H1 (cell line): ENCODE measurements at regions not wholly inside any gene's neighbourhood (a gene's known extent, or its start where the extent isn't known, plus 50 kb on each side); places are given as distances from the start of the nearest gene placed in this dataset.

ENCODE experiments used
- CTCF ChIA-PET: fragments of 300-600 bp; sonication (Branson Sonifier 250); formaldehyde crosslinking; loops from one replicate; lab custom pipeline; 2021; ENCODE audit not compliant: partially characterized antibody; lab: Charles Lee
- POLR2A ChIA-PET: fragments of 300-600 bp; sonication (Branson Sonifier 250); formaldehyde crosslinking; loops from one replicate; lab custom pipeline; 2021; ENCODE audit warnings: inconsistent platforms; ENCODE audit not compliant: partially characterized antibody; lab: Charles Lee
- DNase-seq, 2 experiments: peaks; one replicate each; pipeline versions ENCODE4 v3.0.0 to v3.0.0-alpha.2; 2010 to 2022; ENCODE audit warnings: low spot score in 2 of 2, low read depth in 1 of 2, mixed read lengths in 1 of 2
- FAIRE-seq: peaks from 2 replicates; lab custom pipeline; 2011; peaks lifted over from hg19 to GRCh38; lab: Jason Lieb, UNC
- H2AFZ ChIP-seq: 2 replicates; pipeline ENCODE4 v1.8.1; 2012; ENCODE audit warnings: low read length, inconsistent platforms
- H2AK5ac ChIP-seq: 2 replicates; pipeline ENCODE4 v1.6.1; 2013; ENCODE audit warnings: low read depth, low read length
- H2BK120ac ChIP-seq: replicated peaks from 2 replicates; pipeline ENCODE3; 2013; ENCODE audit warnings: low read depth, low read length, inconsistent platforms
- H2BK12ac ChIP-seq: 2 replicates; pipeline ENCODE4 v1.6.1; 2013; ENCODE audit warnings: low read depth, low read length
- H2BK15ac ChIP-seq: 2 replicates; pipeline ENCODE4 v1.6.1; 2013; ENCODE audit warnings: low read length
- H2BK20ac ChIP-seq: 2 replicates; pipeline ENCODE4 v1.6.1; 2013; ENCODE audit warnings: low read length
- H2BK5ac ChIP-seq: 2 replicates; pipeline ENCODE4 v1.6.1; 2013; ENCODE audit warnings: low read depth, low read length
- H3K14ac ChIP-seq: 2 replicates; pipeline ENCODE4 v1.6.1; 2013; ENCODE audit warnings: inconsistent platforms; ENCODE audit not compliant: insufficient read length
- H3K18ac ChIP-seq: 2 replicates; pipeline ENCODE4 v1.6.1; 2013; ENCODE audit warnings: low read length; ENCODE audit errors: extremely low read depth
- H3K23ac ChIP-seq: 2 replicates; pipeline ENCODE4 v1.6.1; 2013; ENCODE audit warnings: inconsistent platforms; ENCODE audit not compliant: insufficient read length
- H3K23me2 ChIP-seq: 2 replicates; pipeline ENCODE4 v1.6.1; 2013; ENCODE audit warnings: low read depth, low read length
- H3K27ac ChIP-seq: 2 replicates; pipeline ENCODE4 v1.6.1; 2011; ENCODE audit warnings: low read depth, low read length, inconsistent platforms
- H3K27me3 ChIP-seq, 4 experiments: replicated peaks in 1 of 4; 1 replicate in 1 of 4; 2 replicates in 3 of 4; pipeline versions ENCODE4 v1.6.1 to v1.8.1; 2011 to 2013; ENCODE audit warnings: low read length in 3 of 4, mild to moderate bottlenecking in 3 of 4, inconsistent platforms in 2 of 4, mixed read lengths in 2 of 4, moderate library complexity in 1 of 4; ENCODE audit not compliant: control insufficient read depth in 3 of 4, insufficient read depth in 3 of 4; ENCODE audit errors: extremely low read depth in 1 of 4
- H3K36me3 ChIP-seq, 4 experiments: 2 replicates each; pipeline versions ENCODE4 v1.6.1 to v1.8.1; 2011 to 2013; ENCODE audit warnings: mild to moderate bottlenecking in 4 of 4, low read length in 3 of 4, moderate library complexity in 2 of 4, control low read depth in 1 of 4, inconsistent platforms in 1 of 4; ENCODE audit not compliant: insufficient read depth in 4 of 4, control insufficient read depth in 2 of 4
- H3K4ac ChIP-seq: replicated peaks from 2 replicates; pipeline ENCODE3; 2013; ENCODE audit warnings: low read length, low read depth, mixed read lengths, inconsistent platforms; ENCODE audit not compliant: insufficient read length
- H3K4me1 ChIP-seq, 4 experiments: replicated peaks in 1 of 4; 1 replicate in 1 of 4; 2 replicates in 3 of 4; pipeline versions ENCODE4 v1.6.1 to v1.8.1; 2011 to 2013; ENCODE audit warnings: low read length in 3 of 4, inconsistent platforms in 2 of 4, mixed read lengths in 1 of 4; ENCODE audit not compliant: insufficient read depth in 4 of 4, control insufficient read depth in 3 of 4
- H3K4me2 ChIP-seq, 2 experiments: 2 replicates each; pipeline versions ENCODE4 v1.6.1 to v1.8.1; 2011 to 2013; ENCODE audit warnings: low read depth in 2 of 2, low read length in 2 of 2, control low read depth in 1 of 2, inconsistent platforms in 1 of 2, mild to moderate bottlenecking in 1 of 2; ENCODE audit not compliant: insufficient read depth in 1 of 2
- H3K4me3 ChIP-seq, 4 experiments: fragments of 200-600, 300-600 bp in 1 of 4; sonication (generic), shearing (Covaris generic), sonication (Bioruptor Twin) in 1 of 4; 2 replicates each; pipeline versions ENCODE4 v1.5.1 to v1.8.1; 2011 to 2016; ENCODE audit warnings: low read length in 4 of 4, low read depth in 3 of 4, control low read depth in 2 of 4, inconsistent platforms in 2 of 4, mild to moderate bottlenecking in 2 of 4, mixed read lengths in 1 of 4, moderate library complexity in 1 of 4; ENCODE audit not compliant: insufficient read depth in 2 of 4; ENCODE audit errors: extremely low read depth in 1 of 4
- H3K56ac ChIP-seq: replicated peaks from 2 replicates; pipeline ENCODE3; 2013; ENCODE audit warnings: low read depth, mild to moderate bottlenecking, mixed read lengths, low read length, inconsistent platforms; ENCODE audit not compliant: insufficient read length
- H3K79me1 ChIP-seq: 2 replicates; pipeline ENCODE4 v1.6.1; 2013; ENCODE audit warnings: low read depth, low read length, control low read depth
- H3K79me2 ChIP-seq, 2 experiments: 2 replicates each; pipeline versions ENCODE4 v1.6.1 to v1.8.1; 2012 to 2013; ENCODE audit warnings: low read length in 2 of 2, mild to moderate bottlenecking in 2 of 2, inconsistent platforms in 1 of 2; ENCODE audit not compliant: insufficient read depth in 2 of 2, control insufficient read depth in 1 of 2
- H3K9ac ChIP-seq, 4 experiments: replicated peaks in 1 of 4; 1 replicate in 1 of 4; 2 replicates in 3 of 4; pipeline versions ENCODE4 v1.6.1 to v1.8.1; 2011 to 2013; ENCODE audit warnings: low read depth in 3 of 4, low read length in 3 of 4, control low read depth in 2 of 4, mild to moderate bottlenecking in 2 of 4, moderate library complexity in 2 of 4, inconsistent platforms in 1 of 4; ENCODE audit errors: extremely low read depth in 1 of 4
- H3K9me3 ChIP-seq, 2 experiments: 2 replicates each; pipeline versions ENCODE4 v1.6.1 to v1.8.1; 2012 to 2013; ENCODE audit warnings: mild to moderate bottlenecking in 2 of 2, moderate library complexity in 2 of 2, control low read depth in 1 of 2, inconsistent platforms in 1 of 2, low read depth in 1 of 2, low read length in 1 of 2, mixed read lengths in 1 of 2; ENCODE audit not compliant: insufficient read depth in 2 of 2
- H4K20me1 ChIP-seq, 2 experiments: replicated peaks in 1 of 2; 2 replicates each; pipeline versions ENCODE3 to v1.8.1; 2011 to 2013; ENCODE audit warnings: inconsistent platforms in 2 of 2, low read length in 2 of 2, mild to moderate bottlenecking in 1 of 2; ENCODE audit not compliant: insufficient read depth in 2 of 2, control insufficient read depth in 1 of 2
- H4K5ac ChIP-seq: 2 replicates; pipeline ENCODE4 v1.6.1; 2013; ENCODE audit warnings: low read length, low read depth, mixed read lengths, inconsistent platforms; ENCODE audit not compliant: insufficient read length
- H4K8ac ChIP-seq: 2 replicates; pipeline ENCODE4 v1.8.0; 2013; ENCODE audit warnings: mild to moderate bottlenecking, moderate library complexity, low read length, inconsistent platforms; ENCODE audit not compliant: insufficient read depth; ENCODE audit errors: extremely low read depth
- H4K91ac ChIP-seq: replicated peaks from 2 replicates; pipeline ENCODE3; 2013; ENCODE audit warnings: low read length, mixed read lengths, inconsistent platforms; ENCODE audit not compliant: insufficient read length
- BCL11A ChIP-seq, 2 experiments: IDR thresholded peaks; one replicate each; pipeline ENCODE4 v1.6.1; 2011; ENCODE audit warnings: low read depth in 2 of 2, low read length in 2 of 2, mild to moderate bottlenecking in 2 of 2
- CEBPB ChIP-seq: IDR thresholded peaks from 2 replicates; pipeline ENCODE4 v1.6.1; 2012; ENCODE audit warnings: low read depth, low read length
- CREB1 ChIP-seq: IDR thresholded peaks from 2 replicates; pipeline ENCODE4 v1.6.1; 2012; ENCODE audit warnings: inconsistent platforms
- CTBP2 ChIP-seq: IDR thresholded peaks from 2 replicates; pipeline ENCODE4 v1.7.0; 2011; ENCODE audit warnings: borderline replicate concordance, mild to moderate bottlenecking, moderate library complexity, mixed read lengths, low read length; ENCODE audit not compliant: insufficient read depth, insufficient read length
- E2F6 ChIP-seq: IDR thresholded peaks from 2 replicates; pipeline ENCODE4 v1.6.1; 2012; ENCODE audit warnings: inconsistent platforms
- EZH2 ChIP-seq: fragments of 200-600 bp; sonication (generic); IDR thresholded peaks from 2 replicates; pipeline ENCODE4 v1.7.1; 2012; ENCODE audit warnings: low read depth, mild to moderate bottlenecking, moderate library complexity, low read length, inconsistent platforms; ENCODE audit not compliant: severe bottlenecking
- FOSL1 ChIP-seq: IDR thresholded peaks from 2 replicates; pipeline ENCODE4 v1.6.1; 2011; ENCODE audit warnings: mild to moderate bottlenecking, low read depth, low read length, moderate library complexity; ENCODE audit not compliant: insufficient read depth
- MAX ChIP-seq: IDR thresholded peaks from 2 replicates; pipeline ENCODE4 v1.6.1; 2012; ENCODE audit warnings: inconsistent platforms
- POU5F1 ChIP-seq: IDR thresholded peaks from 2 replicates; pipeline ENCODE4 v1.6.1; 2011; ENCODE audit warnings: low read depth, mild to moderate bottlenecking, low read length, moderate library complexity
- RAD21 ChIP-seq, 2 experiments: IDR thresholded peaks in 1 of 2; conservative IDR thresholded peaks in 1 of 2; 2 replicates each; pipeline ENCODE4 v1.6.1; 2011; ENCODE audit warnings: low read depth in 2 of 2, low read length in 2 of 2, improper control_type of control experiment in 1 of 2, inconsistent platforms in 1 of 2, mild to moderate bottlenecking in 1 of 2, moderate library complexity in 1 of 2
- RXRA ChIP-seq: IDR thresholded peaks from 2 replicates; pipeline ENCODE4 v1.6.1; 2011; ENCODE audit warnings: low read depth, mild to moderate bottlenecking, low read length, moderate library complexity; ENCODE audit not compliant: insufficient read depth
- TAF7 ChIP-seq: optimal IDR thresholded peaks from 2 replicates; pipeline ENCODE3; 2011; ENCODE audit warnings: low read depth, mild to moderate bottlenecking, inconsistent platforms, low read length, moderate library complexity, borderline replicate concordance
- YY1 ChIP-seq: IDR thresholded peaks from 2 replicates; pipeline ENCODE4 v1.6.1; 2011; ENCODE audit warnings: low read depth, mild to moderate bottlenecking, low read length
- WGBS, 2 experiments: shearing (Covaris generic) in 1 of 2; methylation state at CpG; one replicate each; pipeline versions ENCODE4 v1.1.6 to v1.1.7; 2013 to 2015; ENCODE audit warnings: low lambda C conversion rate in 2 of 2, mixed read lengths in 2 of 2, inconsistent platforms in 1 of 2, low coverage in 1 of 2, missing lambda C conversion rate in 1 of 2; ENCODE audit not compliant: insufficient replicate concordance in 2 of 2, insufficient coverage in 1 of 2, insufficient read length in 1 of 2; ENCODE audit errors: extremely low coverage in 1 of 2, missing lambda C conversion rate in 1 of 2; 5-methylcytosine and 5-hydroxymethylcytosine counted together

GRCh38 chr9:18194316-18194715 lies 279.6 kb upstream of the ADAMTSL1 start:
- H2AK5ac ChIP-seq, result no peak overlapping the region
- 93% methylated on average over 3 of the region's 3 CpGs; no CpG with 5 or more reads in 1 of the 2 experiments for WGBS, 2 experiments
- no peak for TF ChIP-seq POU5F1
- no peak for TF ChIP-seq RXRA
- TF ChIP-seq CTBP2, result no peak
- TF ChIP-seq EZH2, result no peak
- no peak for TF ChIP-seq E2F6
- TF ChIP-seq YY1, result no peak
- TF ChIP-seq RAD21 (IDR thresholded peaks at IDR 0.05 in 1 of 2, conservative IDR thresholded peaks at IDR 0.05 in 1 of 2; ENCODE audit: low read depth in 2 of 2, low read length in 2 of 2), result no peak
- TF ChIP-seq CEBPB, result no peak
- TF ChIP-seq BCL11A (IDR thresholded peaks at IDR 0.05; ENCODE audit: low read depth in 2 of 2, low read length in 2 of 2), result no peak
- TF ChIP-seq TAF7, result no peak
- TF ChIP-seq FOSL1, result no peak
- TF ChIP-seq CREB1, result no peak
- TF ChIP-seq MAX, result no peak

More at GRCh38 chr9:18194316-18194715, 279.6 kb upstream of the ADAMTSL1 start:
- no peak overlapping the region for H3K9ac ChIP-seq
- no peaks in the 10 kb centered on the region for H3K9me3 ChIP-seq
- H3K36me3 ChIP-seq, result no peaks in the 10 kb centered on the region
- H3K4me2 ChIP-seq, result no peak overlapping the region
- H3K23me2 ChIP-seq, result no peaks in the 10 kb centered on the region
- H3K79me2 ChIP-seq, result no peaks in the 10 kb centered on the region
- H3K23ac ChIP-seq, result no peak overlapping the region
- no peak overlapping the region for H3K4me3 ChIP-seq
- H2BK120ac ChIP-seq, result no peak overlapping the region
- H3K4ac ChIP-seq, result no peak overlapping the region
- no peak overlapping the region for H4K8ac ChIP-seq
- DNase-seq (no peak), FAIRE-seq (no peak)
- H2BK15ac ChIP-seq, result no peak overlapping the region
- H2AFZ ChIP-seq, result 0 out of 2 replicates have a peak overlapping the region, but pooled peaks have one; percentile 66
- H3K18ac ChIP-seq, result no peak overlapping the region
- POLR2A ChIA-PET, result interaction anchor here (0.6 kb wide), 1 partner anchor 14 kb away, joined by 3 read pairs; no protein-coding TSS in a partner anchor
- CTCF ChIA-PET, result interaction anchor here (0.8 to 1.6 kb wide), 2 partner anchors 31 to 383 kb away, joined by 3 to 5 read pairs; no protein-coding TSS in a partner anchor
- H3K27ac ChIP-seq, result no peak overlapping the region
- no peak overlapping the region for H2BK20ac ChIP-seq
- no peak overlapping the region for H3K14ac ChIP-seq
- no peak overlapping the region for H3K56ac ChIP-seq
- H3K79me1 ChIP-seq, result no peaks in the 10 kb centered on the region
- no peaks in the 10 kb centered on the region for H3K27me3 ChIP-seq
- no peak overlapping the region for H4K5ac ChIP-seq
- H3K4me1 ChIP-seq, result no peaks in the 10 kb centered on the region
- H2BK5ac ChIP-seq, result no peak overlapping the region
- no peak overlapping the region for H2BK12ac ChIP-seq
- no peak overlapping the region for H4K91ac ChIP-seq
- no peaks in the 10 kb centered on the region for H4K20me1 ChIP-seq
